ENCODE measurements at regions not wholly inside any gene's neighbourhood (a gene's known extent, or its start where the extent isn't known, plus 50 kb on each side); places are given as distances from the start of the nearest gene placed in this dataset.

GRCh38 chr16:66291833-66292232, 74.7 kb upstream of the CDH5 start:
- DNase-seq, result no peak
- ATAC-seq, result no peak
- intact Hi-C loops (cut with DNase I), result no loop called here

GRCh38 chr16:66290431-66290830, 76.1 kb upstream of the CDH5 start:
- ATAC-seq, result no peak
- intact Hi-C loops (cut with DNase I), result no loop called here
- no peak for DNase-seq

GRCh38 chr16:66289986-66290385, 76.5 kb upstream of the CDH5 start:
- intact Hi-C loops (cut with DNase I), result no loop called here
- DNase-seq, result no peak
- no peak for ATAC-seq

- ATAC-seq (no peak), DNase-seq (no peak)
- intact Hi-C loops (cut with DNase I), result no loop called here
Observed at GRCh38 chr16:66289051-66289680, 77.3 kb upstream of the CDH5 start.

- intact Hi-C loops (cut with DNase I), result no loop called here
- ATAC-seq (no peak), DNase-seq (no peak)
Observed at GRCh38 chr16:66287926-66288325, 78.6 kb upstream of the CDH5 start.

GRCh38 chr16:66287416-66287815, 79.1 kb upstream of the CDH5 start:
- ATAC-seq, result no peak
- intact Hi-C loops (cut with DNase I), result no loop called here

GRCh38 chr16:66286527-66286926, 80.0 kb upstream of the CDH5 start:
- DNase-seq, result no peak
- intact Hi-C loops (cut with DNase I), result no loop called here
- no peak for ATAC-seq

More at GRCh38 chr16:66287416-66287815, 79.1 kb upstream of the CDH5 start:
- no peak for DNase-seq

- intact Hi-C loops (cut with DNase I), result no loop called here
- ATAC-seq, result no peak
- DNase-seq, result no peak
Observed at GRCh38 chr16:66278604-66279262, 87.8 kb upstream of the CDH5 start.

- intact Hi-C loops (cut with DNase I), result no loop called here
- ATAC-seq (peak in 1 of 2 donors; percentile 57), DNase-seq (no peak)
Observed at GRCh38 chr16:66278111-66278531, 88.4 kb upstream of the CDH5 start.

GRCh38 chr16:66277311-66278070, 89.0 kb upstream of the CDH5 start:
- DNase-seq (no peak), ATAC-seq (no peak)
- intact Hi-C loops (cut with DNase I), result no loop called here

GRCh38 chr16:66275775-66276428, 90.6 kb upstream of the CDH5 start:
- no peak for DNase-seq
- intact Hi-C loops (cut with DNase I), result no loop called here
- ATAC-seq, result peak in 1 of 2 donors; percentile 29

GRCh38 chr16:66274335-66275110, 92.0 kb upstream of the CDH5 start:
- intact Hi-C loops (cut with DNase I), result no loop called here
- DNase-seq (no peak), ATAC-seq (peak in 1 of 2 donors; percentile 25)

- DNase-seq (no peak), ATAC-seq (no peak)
- intact Hi-C loops (cut with DNase I), result no loop called here
Observed at GRCh38 chr16:66273644-66274334, 92.7 kb upstream of the CDH5 start.

- no peak for ATAC-seq
- DNase-seq, result no peak
- intact Hi-C loops (cut with DNase I), result no loop called here
Observed at GRCh38 chr16:66273053-66273452, 93.4 kb upstream of the CDH5 start.

- intact Hi-C loops (cut with DNase I), result no loop called here
Observed at GRCh38 chr16:66272461-66272860, 94.0 kb upstream of the CDH5 start.

GRCh38 chr16:66271074-66272060, 95.1 kb upstream of the CDH5 start:
- DNase-seq (no peak), ATAC-seq (no peak)
- intact Hi-C loops (cut with DNase I), result no loop called here

More at GRCh38 chr16:66272461-66272860, 94.0 kb upstream of the CDH5 start:
- ATAC-seq (no peak), DNase-seq (no peak)

- intact Hi-C loops (cut with DNase I), result no loop called here
- DNase-seq, result peak; percentile 77
Observed at GRCh38 chr16:66270333-66270927, 96.1 kb upstream of the CDH5 start.

More at GRCh38 chr16:66270333-66270927, 96.1 kb upstream of the CDH5 start:
- peak; percentile 74 to 84 for ATAC-seq
